ENCODE measurements at regions not wholly inside any gene's neighbourhood (a gene's known extent, or its start where the extent isn't known, plus 50 kb on each side); places are given as distances from the start of the nearest gene placed in this dataset.

- TF ChIP-seq, protein P1, sequence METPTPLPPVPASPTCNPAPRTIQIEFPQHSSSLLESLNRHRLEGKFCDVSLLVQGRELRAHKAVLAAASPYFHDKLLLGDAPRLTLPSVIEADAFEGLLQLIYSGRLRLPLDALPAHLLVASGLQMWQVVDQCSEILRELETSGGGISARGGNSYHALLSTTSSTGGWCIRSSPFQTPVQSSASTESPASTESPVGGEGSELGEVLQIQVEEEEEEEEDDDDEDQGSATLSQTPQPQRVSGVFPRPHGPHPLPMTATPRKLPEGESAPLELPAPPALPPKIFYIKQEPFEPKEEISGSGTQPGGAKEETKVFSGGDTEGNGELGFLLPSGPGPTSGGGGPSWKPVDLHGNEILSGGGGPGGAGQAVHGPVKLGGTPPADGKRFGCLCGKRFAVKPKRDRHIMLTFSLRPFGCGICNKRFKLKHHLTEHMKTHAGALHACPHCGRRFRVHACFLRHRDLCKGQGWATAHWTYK (CRISPR knock-in tag; IDR thresholded peaks at IDR 0.05) = no peak
- TF ChIP-seq JUND (IDR thresholded peaks at IDR 0.05; ENCODE audit: borderline replicate concordance, low read depth, low read length) (no peak), JUND (tag; IDR thresholded peaks at IDR 0.05; ENCODE audit: borderline replicate concordance, low read depth, low read length) (no peak), CXXC5 (CRISPR knock-in tag; IDR thresholded peaks at IDR 0.05) (no peak), CREM (IDR thresholded peaks at IDR 0.05; ENCODE audit: low read depth) (no peak), RFX5 (IDR thresholded peaks at IDR 0.05; ENCODE audit: low read depth, low read length) (no peak), MXI1 (IDR thresholded peaks at IDR 0.05; ENCODE audit: low read depth, low read length) (no peak), POLR2A (conservative IDR thresholded peaks at IDR 0.05) (no peak), MCM2 (IDR thresholded peaks at IDR 0.05; ENCODE audit: low read depth) (no peak), CHCHD3 (CRISPR knock-in tag; IDR thresholded peaks at IDR 0.05) (no peak), ILF3 (IDR thresholded peaks at IDR 0.05; ENCODE audit: borderline replicate concordance) (no peak), CEBPZ (IDR thresholded peaks at IDR 0.05; ENCODE audit: borderline replicate concordance, low read depth, low read length) (no peak)
- TF ChIP-seq, protein P2, sequence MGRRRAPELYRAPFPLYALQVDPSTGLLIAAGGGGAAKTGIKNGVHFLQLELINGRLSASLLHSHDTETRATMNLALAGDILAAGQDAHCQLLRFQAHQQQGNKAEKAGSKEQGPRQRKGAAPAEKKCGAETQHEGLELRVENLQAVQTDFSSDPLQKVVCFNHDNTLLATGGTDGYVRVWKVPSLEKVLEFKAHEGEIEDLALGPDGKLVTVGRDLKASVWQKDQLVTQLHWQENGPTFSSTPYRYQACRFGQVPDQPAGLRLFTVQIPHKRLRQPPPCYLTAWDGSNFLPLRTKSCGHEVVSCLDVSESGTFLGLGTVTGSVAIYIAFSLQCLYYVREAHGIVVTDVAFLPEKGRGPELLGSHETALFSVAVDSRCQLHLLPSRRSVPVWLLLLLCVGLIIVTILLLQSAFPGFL (CRISPR knock-in tag; IDR thresholded peaks at IDR 0.05) = no peak
- TF ChIP-seq, protein P3, sequence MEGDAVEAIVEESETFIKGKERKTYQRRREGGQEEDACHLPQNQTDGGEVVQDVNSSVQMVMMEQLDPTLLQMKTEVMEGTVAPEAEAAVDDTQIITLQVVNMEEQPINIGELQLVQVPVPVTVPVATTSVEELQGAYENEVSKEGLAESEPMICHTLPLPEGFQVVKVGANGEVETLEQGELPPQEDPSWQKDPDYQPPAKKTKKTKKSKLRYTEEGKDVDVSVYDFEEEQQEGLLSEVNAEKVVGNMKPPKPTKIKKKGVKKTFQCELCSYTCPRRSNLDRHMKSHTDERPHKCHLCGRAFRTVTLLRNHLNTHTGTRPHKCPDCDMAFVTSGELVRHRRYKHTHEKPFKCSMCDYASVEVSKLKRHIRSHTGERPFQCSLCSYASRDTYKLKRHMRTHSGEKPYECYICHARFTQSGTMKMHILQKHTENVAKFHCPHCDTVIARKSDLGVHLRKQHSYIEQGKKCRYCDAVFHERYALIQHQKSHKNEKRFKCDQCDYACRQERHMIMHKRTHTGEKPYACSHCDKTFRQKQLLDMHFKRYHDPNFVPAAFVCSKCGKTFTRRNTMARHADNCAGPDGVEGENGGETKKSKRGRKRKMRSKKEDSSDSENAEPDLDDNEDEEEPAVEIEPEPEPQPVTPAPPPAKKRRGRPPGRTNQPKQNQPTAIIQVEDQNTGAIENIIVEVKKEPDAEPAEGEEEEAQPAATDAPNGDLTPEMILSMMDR (IDR thresholded peaks at IDR 0.05 in 2 of 3, conservative IDR thresholded peaks at IDR 0.05 in 1 of 3; ENCODE audit: insufficient read depth in 2 of 3, low read depth in 1 of 3, low read length in 3 of 3) = no peak
These were observed 92.2 kb upstream of the MITF start for GRCh38 chr3:69647081-69647480.
